SW 1271 (cell line): ENCODE measurements at regions not wholly inside any gene's neighbourhood (a gene's known extent, or its start where the extent isn't known, plus 50 kb on each side); places are given as distances from the start of the nearest gene placed in this dataset.
"Not testable (repeated sequence)": the region's sequence is repeated elsewhere in the genome, so short reads cannot be mapped to it uniquely, and the experiment has no call there.

Source experiments
- DNase-seq, 2 experiments: peaks; one replicate each; lab custom pipeline; 2025; lab: John Stamatoyannopoulos, UW

DNA sequence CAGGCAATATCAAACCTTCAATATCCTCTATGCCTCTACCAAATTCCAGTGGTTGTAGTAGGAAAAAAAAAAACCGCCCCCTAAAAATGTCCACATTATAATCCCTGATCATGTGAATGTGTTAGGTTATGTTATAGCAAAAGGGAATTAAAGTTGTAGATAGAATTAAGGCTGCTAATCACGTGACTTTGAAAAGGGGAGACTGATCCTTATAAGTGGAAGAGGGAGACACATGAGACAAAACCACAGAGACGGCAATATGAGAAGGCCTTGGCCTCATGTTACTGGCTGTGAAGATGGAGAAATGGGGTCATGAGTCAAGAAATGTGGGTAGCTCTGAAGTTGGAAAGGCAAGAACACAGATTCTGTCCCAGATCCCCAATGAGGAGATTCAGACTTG lies 1711.3 kb downstream of the KHDRBS2 start:
- DNase-seq: not testable (repeated sequence)

DNA sequence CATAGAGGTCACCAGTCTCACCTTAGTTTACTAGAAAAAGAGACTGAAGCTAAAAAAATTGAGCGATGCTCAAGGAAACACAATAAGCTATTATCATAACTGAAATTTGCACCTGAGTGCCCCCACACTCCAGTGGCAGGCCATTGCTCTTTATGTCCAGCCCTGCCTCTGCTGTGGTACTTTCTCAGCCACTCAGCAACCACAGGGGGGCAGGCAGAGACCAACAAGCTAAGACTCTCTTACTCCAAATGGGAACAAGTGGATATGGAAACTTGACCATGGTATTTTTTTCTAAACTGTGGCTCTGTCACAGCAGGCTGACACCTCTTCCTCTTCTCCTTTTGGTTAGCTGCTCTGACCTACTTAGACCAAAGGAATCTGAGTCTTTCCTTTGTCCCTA lies 1713.4 kb downstream of the KHDRBS2 start:
- peak in 1 of 2 experiments; percentile 4 for DNase-seq

DNA sequence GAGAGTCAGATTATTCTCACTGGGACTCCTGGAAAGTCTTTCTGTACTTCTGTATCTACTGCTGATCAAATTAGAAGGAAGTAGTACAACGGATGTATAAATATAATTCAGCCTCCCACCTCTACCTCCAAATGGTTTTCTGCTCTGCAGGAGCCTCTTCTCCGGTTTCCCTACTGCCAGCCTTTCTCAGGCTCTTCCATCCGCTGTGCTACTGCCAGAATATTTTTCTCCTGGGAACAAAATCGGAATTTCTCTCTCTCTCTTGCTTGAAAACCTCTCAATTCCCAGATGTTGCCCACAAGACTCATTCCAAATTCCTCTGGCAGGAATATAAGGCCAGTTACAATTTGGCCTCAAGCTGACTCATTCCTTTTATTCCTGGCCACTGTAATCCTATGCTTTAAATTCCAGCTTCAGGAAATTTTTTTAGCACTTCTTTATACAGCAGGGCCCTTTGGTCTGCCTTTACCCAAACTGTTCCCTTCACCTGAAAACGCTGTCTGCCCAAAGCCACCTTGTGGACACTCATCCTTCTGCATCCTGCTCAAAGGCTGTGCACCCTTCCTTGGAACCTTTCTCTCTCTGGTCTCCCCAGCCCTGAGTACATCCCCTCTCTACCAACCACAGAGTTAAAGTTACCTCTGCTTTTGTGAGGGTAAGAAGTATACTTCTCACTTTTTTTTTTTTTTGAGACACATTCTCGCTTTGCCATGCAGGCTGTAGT lies 1714.6 kb downstream of the KHDRBS2 start:
- not testable (repeated sequence) for DNase-seq

DNA sequence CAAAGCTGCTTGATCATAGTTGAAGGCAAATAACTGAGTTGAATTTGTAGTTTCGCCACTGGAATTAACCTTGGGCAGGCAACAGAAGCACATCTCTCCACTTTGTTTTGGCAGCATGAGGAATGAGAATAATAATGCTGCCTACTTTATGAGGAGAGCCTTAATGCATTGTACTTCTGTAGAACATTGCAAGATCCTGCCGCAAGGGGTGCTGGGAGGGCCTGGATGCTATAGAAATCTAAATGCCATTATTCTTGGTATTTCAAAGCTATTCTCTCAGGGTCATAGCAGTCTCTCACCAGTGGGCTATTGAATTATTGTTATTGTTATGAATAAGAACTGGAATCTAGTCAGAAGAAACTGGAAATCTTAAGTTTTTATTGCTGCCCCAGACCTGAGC lies 1715.4 kb downstream of the KHDRBS2 start:
- not testable (repeated sequence) for DNase-seq

DNA sequence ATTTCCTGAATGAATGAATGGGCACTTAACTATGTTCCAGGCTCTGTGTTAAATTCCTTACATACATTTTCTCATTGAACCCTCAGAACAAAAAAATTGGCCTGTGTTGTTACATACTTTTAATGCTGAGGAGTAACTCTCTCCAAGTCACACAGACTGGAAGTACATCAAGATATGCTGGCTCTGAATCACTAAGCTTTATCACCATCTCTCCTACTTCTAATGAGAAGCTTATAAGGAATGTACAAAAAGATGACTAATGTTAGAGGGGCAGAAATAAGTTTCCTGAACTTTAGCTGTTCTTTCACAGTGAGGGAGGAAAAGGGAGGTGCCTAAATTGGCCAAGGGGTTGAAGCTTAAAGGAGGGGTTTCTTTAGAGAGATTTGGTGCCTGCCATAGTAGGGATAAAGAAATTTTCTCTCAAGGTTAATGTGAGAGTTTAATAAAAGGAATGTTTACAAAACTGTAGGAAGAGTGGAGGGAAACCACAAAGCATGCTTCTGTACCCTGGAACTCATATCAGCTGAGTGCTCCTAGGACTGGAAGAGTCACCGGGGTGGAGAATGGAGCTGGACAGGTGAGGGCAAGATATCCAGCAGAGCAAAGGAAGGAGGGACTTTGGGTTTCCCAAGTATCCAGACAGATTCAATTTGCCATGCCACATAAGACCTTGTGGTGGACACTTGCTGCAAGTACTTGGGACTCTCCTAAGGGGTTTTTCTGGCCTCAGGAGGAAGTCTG lies 1718.4 kb downstream of the KHDRBS2 start:
- DNase-seq: peak in 1 of 2 experiments; percentile 43

DNA sequence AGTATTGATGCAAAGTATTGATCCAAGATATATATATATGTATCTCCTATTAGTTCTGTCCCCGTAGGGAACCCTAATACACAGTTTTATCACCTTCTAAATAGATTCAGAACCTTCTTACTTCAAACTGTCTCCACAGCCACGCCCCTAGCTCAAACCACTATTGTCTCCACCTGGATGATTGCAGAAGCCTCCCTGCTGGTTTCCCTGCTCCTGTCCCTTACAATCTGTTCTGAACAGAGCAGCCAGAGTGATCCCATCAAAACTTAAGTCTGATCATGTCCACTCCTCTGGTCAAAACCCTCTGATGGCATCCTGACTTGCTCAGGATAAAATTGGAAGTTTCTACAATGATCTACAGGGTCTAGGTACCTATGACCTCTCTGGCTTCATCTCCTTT lies 1719.6 kb downstream of the KHDRBS2 start:
- not testable (repeated sequence) for DNase-seq

DNA sequence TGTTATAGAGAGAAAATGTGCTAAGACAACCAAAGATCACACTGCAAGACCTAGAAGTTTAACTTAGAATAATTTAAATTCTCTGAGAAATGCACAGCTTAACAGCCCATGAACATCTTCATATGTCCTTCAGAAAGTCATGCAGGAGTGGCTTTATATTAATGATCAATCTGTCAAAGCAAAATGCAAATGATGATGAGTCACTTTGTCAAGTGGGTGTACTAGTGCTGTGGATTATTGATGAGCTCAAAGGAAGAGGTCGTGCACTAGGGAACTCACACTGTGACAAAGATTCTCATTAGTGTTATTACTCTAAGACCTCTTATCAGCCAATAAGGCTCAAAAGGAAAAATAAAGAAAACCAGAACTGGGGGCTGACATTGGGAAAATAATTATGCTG lies 1726.3 kb downstream of the KHDRBS2 start:
- DNase-seq: not testable (repeated sequence)

DNA sequence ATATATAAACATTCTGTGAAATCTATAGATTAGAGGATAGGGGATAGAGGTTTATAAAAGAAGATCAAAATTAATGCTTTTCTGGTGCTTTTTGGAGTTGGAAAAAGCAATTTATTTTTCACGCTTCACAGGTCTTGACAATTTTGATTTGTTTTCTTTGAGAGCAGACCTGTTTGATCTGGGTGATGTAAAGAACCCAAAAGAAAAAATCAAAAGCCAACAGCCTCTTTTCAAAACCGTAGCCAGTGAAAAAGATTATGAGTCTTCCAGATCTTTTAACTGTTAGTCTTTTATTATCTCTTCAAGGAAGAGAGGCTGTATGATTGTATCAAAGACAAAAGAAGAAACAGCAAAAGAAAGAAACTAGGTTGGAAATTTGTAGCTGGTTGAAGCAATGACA lies 1738.7 kb downstream of the KHDRBS2 start:
- not testable (repeated sequence) for DNase-seq

DNA sequence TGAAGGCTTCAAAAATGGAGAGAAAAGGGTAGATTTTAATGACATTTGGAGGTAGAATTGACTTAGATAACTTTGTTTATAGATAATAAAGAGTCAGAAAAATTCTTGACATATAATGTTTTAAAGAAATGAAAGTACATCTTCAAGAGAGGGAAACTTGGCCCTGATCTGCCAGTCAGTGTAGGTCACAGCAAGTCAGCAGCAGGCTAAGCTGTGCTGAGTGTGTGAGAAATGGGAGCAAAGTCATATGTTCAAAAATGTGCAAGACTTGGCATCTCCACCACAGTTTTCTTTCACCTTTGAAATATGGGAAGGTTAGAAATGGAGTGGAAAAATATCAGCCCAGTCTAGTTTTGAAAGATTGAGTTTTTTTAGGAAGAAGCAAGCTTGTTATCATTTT lies 1761.3 kb downstream of the KHDRBS2 start:
- DNase-seq: not testable (repeated sequence)

DNA sequence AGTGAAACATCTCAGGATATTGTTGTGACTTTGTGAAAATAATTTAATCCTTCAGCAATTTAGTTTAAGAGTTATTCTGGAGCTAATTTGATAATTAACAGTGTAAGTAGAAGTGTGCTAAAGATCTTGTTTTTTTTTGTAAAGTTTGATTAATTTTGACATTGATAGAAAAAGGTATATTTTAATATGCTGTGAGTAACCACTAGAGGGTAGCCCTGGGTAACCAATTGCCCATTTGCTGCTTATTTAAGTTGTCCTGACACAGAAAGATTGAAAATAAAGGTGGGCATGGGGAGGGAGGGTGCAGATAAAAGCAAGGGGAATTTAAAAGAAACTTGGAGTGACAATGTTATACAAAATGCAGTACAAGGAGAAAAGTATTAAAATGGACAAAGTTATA lies 1808.3 kb downstream of the KHDRBS2 start:
- DNase-seq: peak in 1 of 2 experiments; percentile 20

DNA sequence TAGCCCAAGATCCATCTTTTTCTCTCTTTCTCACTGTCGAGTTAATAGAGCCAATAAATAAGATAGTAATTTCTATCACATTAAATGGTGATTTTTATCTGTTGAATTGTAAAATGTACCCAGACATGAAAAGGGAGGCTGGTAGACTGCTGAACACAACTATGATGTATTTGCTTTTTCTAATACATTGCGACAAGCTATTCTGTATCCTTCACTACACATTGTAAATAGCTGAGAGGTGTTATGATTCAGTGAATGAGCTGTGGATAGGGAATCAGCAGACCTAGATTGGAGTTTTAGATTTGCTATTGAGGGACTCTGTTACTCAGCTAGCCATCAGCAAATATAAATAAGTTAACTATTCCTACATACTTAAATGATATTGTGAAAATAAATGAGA lies 1812.2 kb downstream of the KHDRBS2 start:
- not testable (repeated sequence) for DNase-seq

DNA sequence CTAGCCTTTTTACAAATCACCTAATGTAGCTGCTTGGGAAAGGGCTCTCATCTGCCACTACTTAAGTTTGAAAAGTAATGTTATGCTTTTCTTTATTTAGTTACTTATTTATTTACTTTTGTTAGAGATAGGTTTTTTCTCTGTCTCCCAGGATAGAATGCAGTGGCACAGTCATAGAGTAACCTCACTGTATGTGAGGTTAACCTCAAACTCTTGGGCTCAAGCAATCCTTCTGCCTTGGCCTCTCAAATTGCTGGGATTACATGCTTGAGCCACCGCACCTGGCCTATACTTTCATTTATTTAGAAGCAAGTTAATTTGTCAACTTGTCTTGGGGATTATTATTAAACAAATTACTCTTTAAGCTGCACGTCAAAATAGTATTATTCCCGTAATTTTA lies 1814.6 kb downstream of the KHDRBS2 start:
- not testable (repeated sequence) for DNase-seq

DNA sequence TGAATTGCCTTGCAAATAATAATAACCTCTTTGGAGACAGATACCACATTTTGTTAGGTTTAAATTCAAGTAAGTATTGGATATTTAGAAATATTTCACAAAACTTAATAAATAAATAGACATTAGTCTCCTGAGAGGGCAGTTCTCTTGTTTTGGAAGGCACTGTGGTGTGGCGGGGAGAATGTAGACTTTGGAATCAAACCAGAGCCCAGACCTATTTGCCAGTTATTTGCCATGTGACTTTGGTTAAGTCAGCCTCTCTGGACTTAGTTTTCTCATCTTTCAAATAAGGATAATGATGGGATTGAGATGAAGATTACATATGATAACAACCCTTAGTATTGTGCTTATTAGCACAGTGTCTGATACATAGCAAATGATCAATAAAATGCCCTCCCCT lies 1835.6 kb downstream of the KHDRBS2 start:
- DNase-seq: not testable (repeated sequence)

DNA sequence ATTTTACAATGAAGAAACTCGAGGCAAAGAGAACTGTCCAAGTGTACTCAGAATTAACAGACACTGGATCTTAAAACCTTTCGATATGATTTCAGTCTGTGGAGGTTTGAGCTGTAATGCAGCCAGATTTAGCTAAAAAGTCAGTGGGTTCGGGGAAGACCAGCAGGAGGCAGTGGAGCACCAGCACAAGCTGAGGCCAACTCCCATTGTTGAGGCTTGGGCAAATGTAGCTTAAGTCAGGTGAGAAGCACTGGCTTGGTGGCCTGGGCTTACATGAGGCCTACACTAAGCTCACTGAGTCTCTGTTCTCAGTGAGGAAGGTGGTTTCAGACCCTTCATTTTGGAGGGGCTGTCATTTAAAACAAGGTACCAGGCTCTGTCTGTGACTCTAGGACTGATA lies 1841.5 kb downstream of the KHDRBS2 start:
- DNase-seq: not testable (repeated sequence)

DNA sequence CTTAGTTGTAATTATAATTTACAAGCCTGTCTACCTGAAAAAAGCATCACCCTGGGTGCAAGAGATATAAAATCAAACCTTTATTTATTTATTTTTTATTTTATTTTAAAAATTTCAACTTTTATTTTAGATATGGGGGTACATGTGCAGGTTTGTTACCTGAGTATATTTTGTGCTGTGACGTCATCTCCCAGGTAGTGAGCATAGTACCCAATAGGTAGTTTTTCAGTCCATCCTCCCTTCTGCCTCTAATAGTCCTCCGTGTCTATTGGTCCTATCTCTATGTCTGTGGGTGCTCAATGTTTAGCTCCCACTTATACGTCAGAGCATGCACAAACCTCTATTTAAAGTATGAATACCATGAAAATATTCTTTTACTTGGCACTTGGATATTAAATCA lies 1846.3 kb downstream of the KHDRBS2 start:
- not testable (repeated sequence) for DNase-seq

DNA sequence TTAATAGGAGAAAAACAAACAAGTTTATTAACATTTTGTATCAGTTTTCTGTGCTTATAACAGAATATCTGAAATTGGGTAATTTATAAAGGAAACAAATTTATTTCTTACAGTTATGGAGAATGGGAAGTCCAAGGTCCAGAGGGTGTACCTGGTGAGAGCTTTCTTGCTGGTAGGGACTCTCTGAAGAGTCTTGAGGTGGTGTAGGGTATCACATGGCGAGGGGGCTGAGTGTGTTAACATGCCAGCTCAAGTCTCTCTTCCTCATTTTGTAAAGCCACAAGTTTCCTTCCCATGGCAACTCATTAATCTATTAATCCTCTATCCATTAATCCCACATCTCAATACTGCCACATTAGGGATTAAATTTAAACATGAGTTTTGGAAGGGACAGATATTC lies 1863.3 kb downstream of the KHDRBS2 start:
- DNase-seq: not testable (repeated sequence)

DNA sequence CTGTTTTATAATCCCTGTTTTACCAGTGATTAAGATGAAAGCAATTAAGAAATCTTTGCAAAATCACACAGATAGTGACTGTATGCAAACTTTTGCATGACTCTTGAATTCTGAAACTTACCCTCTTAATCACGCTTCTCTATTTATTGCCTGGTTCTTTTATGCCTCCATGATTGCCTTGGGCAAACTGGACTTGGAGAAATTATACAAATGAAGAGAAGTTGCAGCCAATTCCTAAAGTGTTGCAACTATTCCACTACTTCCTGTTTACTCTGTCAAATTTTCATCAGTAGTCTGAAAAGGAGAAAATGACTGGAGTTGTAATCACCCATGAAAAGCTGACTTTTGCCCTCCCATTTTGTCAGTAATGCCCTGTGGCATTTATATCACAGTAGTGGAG lies 1869.9 kb downstream of the KHDRBS2 start:
- DNase-seq: not testable (repeated sequence)

DNA sequence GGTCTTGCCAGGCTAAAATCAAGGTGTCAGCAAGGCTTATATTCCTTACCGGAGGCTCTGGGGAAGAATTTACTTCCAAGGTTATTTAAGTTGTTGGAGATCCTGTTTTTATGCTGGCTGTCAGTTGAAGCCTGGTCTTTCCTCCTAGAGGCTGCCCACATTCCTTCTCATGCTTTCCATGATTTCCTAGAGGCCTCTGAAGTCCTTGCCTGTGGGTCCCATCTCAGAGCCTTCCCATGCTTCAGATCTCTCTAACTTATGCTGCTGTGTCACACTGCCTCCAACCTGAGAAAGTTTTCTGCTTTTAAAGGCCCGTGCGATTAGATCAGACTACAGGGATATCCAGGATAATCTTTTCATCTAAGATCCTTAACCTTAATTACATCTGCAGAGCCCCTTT lies 1877.3 kb downstream of the KHDRBS2 start:
- DNase-seq: not testable (repeated sequence)

DNA sequence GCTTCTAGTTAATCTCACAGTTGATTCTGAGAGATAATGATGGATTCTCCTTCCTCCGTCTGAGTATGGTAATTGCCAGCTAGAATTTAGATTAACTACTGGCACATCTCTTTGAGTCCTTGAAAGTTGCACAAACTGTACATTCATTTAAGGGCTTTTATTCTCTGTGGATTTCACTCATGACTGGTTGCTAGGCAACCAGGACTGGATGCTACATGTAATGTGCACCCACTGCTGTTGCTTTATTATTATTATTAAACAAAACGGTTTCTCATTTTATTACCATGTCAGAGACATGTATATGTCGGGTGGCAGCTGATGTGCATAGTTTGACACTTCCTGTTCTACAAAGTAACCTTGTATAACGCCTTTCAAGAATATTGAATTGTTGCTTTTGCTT lies 1882.8 kb downstream of the KHDRBS2 start:
- DNase-seq: not testable (repeated sequence)

DNA sequence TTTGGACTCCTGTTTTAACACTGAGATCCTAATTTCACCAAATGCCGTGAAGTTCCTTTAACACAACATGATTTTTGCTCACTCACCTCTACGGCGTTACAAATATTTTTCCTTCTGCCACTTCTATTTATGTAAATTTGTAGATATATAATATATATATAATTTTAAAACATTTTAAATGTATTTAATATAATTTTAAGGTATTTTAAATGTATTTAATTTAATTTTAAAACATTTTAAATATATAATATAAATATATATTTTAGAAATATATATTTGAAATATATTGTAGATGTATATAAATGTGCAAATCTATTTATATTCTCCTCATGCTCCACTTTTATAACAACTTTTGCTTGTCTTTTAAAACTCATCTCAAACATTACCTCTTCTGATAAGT lies 1883.5 kb downstream of the KHDRBS2 start:
- DNase-seq: not testable (repeated sequence)

DNA sequence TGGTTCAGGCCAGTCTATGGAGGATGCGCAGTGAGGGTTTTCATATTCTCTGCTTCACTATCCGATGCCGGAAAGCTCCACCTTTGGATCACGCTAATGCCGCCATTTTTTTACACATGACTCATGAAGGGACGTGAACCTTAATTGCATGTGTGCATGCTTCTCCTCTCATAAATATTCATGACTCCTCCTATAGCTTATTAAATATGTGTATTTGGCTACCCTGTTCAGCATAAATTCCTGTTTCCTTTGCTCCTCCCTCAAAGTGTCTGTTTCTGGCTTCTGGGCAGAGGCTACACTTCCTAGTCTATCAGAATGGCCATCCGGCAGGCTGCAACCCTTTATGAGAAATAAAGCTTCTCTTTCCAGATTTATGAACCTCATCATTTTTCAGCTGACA lies 1890.8 kb downstream of the KHDRBS2 start:
- not testable (repeated sequence) for DNase-seq

DNA sequence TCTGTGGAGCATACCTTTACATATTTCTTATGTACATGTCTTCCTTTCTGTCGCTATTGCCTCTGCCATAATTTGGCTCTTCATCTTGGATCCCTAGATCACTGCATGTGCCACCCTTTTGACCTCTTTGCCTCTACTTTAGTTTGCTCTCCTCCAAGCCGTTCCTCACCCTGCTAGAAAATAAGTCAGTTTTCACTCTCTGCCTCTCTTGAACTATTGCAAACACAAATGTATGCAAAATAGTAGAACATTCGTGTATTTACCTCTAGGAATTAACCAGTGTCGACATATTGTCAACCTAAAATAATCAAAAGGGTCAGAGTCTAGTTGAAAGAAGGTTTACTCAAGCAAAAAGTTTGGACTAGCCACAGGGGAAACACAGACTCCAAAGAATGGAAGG lies 1893.1 kb downstream of the KHDRBS2 start:
- not testable (repeated sequence) for DNase-seq

DNA sequence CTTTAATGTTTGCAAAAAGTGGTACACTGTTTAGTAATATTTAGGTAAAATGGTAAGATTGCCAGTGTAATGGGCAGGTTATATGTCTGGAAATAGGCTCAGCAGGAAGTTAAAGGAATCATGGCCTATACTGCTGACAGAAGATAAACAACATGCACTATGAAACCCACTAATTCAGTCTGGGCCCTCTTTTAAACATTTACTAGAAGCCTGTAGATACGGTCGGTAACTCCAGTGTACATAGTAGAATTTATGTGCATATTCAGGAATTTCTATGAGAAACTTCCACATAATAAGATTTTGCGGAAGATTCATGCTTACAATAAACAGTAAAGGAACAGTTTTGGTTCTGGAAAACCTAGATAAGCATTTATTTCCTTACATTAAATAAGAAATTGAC lies 1896.9 kb downstream of the KHDRBS2 start:
- DNase-seq: not testable (repeated sequence)
